ENCODE measurements at regions not wholly inside any gene's neighbourhood (a gene's known extent, or its start where the extent isn't known, plus 50 kb on each side); places are given as distances from the start of the nearest gene placed in this dataset.

DNA sequence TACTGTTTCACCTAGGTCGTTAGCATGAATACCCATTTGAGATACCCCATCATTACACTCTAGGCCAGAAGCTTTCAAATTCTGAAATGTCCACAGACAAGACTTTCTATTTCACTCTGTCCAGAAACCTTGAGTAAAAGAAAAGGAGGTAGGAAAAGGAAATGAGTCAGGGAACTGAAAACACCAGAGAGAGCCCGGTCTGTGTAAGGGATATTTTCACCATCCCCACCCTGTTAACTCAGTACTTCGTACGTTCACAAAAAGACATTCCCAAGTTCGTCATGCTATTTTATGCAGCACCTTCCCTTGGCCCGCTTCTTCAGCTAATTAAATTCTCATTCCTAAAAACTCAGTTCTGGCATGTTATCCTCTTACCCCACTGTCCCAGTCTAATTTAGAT is 89.4 kb upstream of the SOX2 start:
- H3K27ac ChIP-seq (ENCODE audit: low read length): no peak overlapping the region
- intact Hi-C loops (cut with micrococcal nuclease): no loop called here

GRCh38 chr3:181619897-181620296 is 91.8 kb upstream of the SOX2 start:
- Histone ChIP-seq H4K20me1 (ENCODE audit: low read length) (no peaks in the 10 kb centered on the region), H3K4me3 (ENCODE audit: low read length) (no peak overlapping the region), H3K4me1 (ENCODE audit: insufficient read depth, low read length) (peaks cover 18% of the 10 kb centered on the region), H3K27me3 (ENCODE audit: low read length) (peaks cover 24% of the 10 kb centered on the region), H3K79me2 (ENCODE audit: low read length) (no peaks in the 10 kb centered on the region), H2AFZ (ENCODE audit: low read length) (no peak overlapping the region), H3K4me2 (ENCODE audit: low read length) (no peak overlapping the region), H3F3A (ENCODE audit: low read length, unreplicated experiment) (no peaks in the 10 kb centered on the region), H3K9me2 (replicated peaks; ENCODE audit: low read length) (no peaks in the 10 kb centered on the region), H3K9me3 (ENCODE audit: low read length) (no peaks in the 10 kb centered on the region), H3K27ac (ENCODE audit: low read length) (no peak overlapping the region), H3K36me3 (ENCODE audit: low read depth, low read length) (no peaks in the 10 kb centered on the region), H3K9ac (ENCODE audit: low read length) (no peak overlapping the region)
- intact Hi-C loops (cut with micrococcal nuclease): no loop called here
- ChIA-PET CTCF (no interaction called here), POLR2A (ENCODE audit: unreplicated experiment) (no interaction called here)
- no peak for DNase-seq
- TF ChIP-seq EZH2phosphoT487 (IDR thresholded peaks at IDR 0.05; ENCODE audit: borderline replicate concordance, low read length) (no peak), EZH2 (IDR thresholded peaks at IDR 0.05; ENCODE audit: low read length, unreplicated experiment) (no peak)
- TF ChIP-seq, protein P1, sequence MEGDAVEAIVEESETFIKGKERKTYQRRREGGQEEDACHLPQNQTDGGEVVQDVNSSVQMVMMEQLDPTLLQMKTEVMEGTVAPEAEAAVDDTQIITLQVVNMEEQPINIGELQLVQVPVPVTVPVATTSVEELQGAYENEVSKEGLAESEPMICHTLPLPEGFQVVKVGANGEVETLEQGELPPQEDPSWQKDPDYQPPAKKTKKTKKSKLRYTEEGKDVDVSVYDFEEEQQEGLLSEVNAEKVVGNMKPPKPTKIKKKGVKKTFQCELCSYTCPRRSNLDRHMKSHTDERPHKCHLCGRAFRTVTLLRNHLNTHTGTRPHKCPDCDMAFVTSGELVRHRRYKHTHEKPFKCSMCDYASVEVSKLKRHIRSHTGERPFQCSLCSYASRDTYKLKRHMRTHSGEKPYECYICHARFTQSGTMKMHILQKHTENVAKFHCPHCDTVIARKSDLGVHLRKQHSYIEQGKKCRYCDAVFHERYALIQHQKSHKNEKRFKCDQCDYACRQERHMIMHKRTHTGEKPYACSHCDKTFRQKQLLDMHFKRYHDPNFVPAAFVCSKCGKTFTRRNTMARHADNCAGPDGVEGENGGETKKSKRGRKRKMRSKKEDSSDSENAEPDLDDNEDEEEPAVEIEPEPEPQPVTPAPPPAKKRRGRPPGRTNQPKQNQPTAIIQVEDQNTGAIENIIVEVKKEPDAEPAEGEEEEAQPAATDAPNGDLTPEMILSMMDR (conservative IDR thresholded peaks at IDR 0.05; ENCODE audit: low read depth, low read length): no peak
- BruUV-seq (replicated peaks): no TSS peak
- no peak for ATAC-seq

More for the DNA sequence above, 89.4 kb upstream of the SOX2 start:
- no peaks in the 10 kb centered on the region for H3K9me3 ChIP-seq (ENCODE audit: low read length)
- H3K79me2 ChIP-seq (ENCODE audit: low read length): no peaks in the 10 kb centered on the region
- no peaks in the 10 kb centered on the region for H4K20me1 ChIP-seq (ENCODE audit: low read length)
- peaks cover 15% of the 10 kb centered on the region for H3K27me3 ChIP-seq (ENCODE audit: low read length)
- peak overlapping the region; percentile 33 for H3K4me2 ChIP-seq (ENCODE audit: low read length)
- DNase-seq (peak; percentile 54), ATAC-seq (peak; percentile 62)
- no peak overlapping the region for H2AFZ ChIP-seq (ENCODE audit: low read length)
- H3K9ac ChIP-seq (ENCODE audit: low read length): no peak overlapping the region
- H3F3A ChIP-seq (ENCODE audit: low read length, unreplicated experiment): no peaks in the 10 kb centered on the region
- ChIA-PET POLR2A (ENCODE audit: unreplicated experiment) (no interaction called here), CTCF (no interaction called here)
- H3K36me3 ChIP-seq (ENCODE audit: low read depth, low read length): no peaks in the 10 kb centered on the region
- peak overlapping the region; percentile 3; the same call in 1 of the 2 replicates for H3K4me3 ChIP-seq (ENCODE audit: low read length)
- H3K4me1 ChIP-seq (ENCODE audit: insufficient read depth, low read length): peaks cover 19% of the 10 kb centered on the region
- no peaks in the 10 kb centered on the region for H3K9me2 ChIP-seq (replicated peaks; ENCODE audit: low read length)
- no TSS peak for BruUV-seq (replicated peaks)
- TF ChIP-seq EZH2phosphoT487 (IDR thresholded peaks at IDR 0.05; ENCODE audit: borderline replicate concordance, low read length): no peak
- TF ChIP-seq EZH2 (IDR thresholded peaks at IDR 0.05; ENCODE audit: low read length, unreplicated experiment): no peak
- TF ChIP-seq, protein P1 (conservative IDR thresholded peaks at IDR 0.05; ENCODE audit: low read depth, low read length): no peak

- Histone ChIP-seq H3K4me1 (ENCODE audit: insufficient read depth, low read length) (peaks cover 5% of the 10 kb centered on the region; the same call in 1 of the 2 replicates), H3K27ac (ENCODE audit: low read length) (no peak overlapping the region), H3K79me2 (ENCODE audit: low read length) (no peaks in the 10 kb centered on the region), H3K9me2 (replicated peaks; ENCODE audit: low read length) (no peaks in the 10 kb centered on the region), H3K9me3 (ENCODE audit: low read length) (no peaks in the 10 kb centered on the region), H3F3A (ENCODE audit: low read length, unreplicated experiment) (no peaks in the 10 kb centered on the region), H3K9ac (ENCODE audit: low read length) (no peak overlapping the region), H3K4me3 (ENCODE audit: low read length) (no peak overlapping the region), H3K4me2 (ENCODE audit: low read length) (no peak overlapping the region), H3K27me3 (ENCODE audit: low read length) (peaks cover 30% of the 10 kb centered on the region), H4K20me1 (ENCODE audit: low read length) (no peaks in the 10 kb centered on the region), H3K36me3 (ENCODE audit: low read depth, low read length) (no peaks in the 10 kb centered on the region), H2AFZ (ENCODE audit: low read length) (no peak overlapping the region)
- DNase-seq (no peak), ATAC-seq (no peak)
- intact Hi-C loops (cut with micrococcal nuclease): no loop called here
- POLR2A ChIA-PET (ENCODE audit: unreplicated experiment): no interaction called here
- CTCF ChIA-PET: no interaction called here
- BruUV-seq (replicated peaks): no TSS peak
- no peak for TF ChIP-seq EZH2 (IDR thresholded peaks at IDR 0.05; ENCODE audit: low read length, unreplicated experiment)
- no peak for TF ChIP-seq EZH2phosphoT487 (IDR thresholded peaks at IDR 0.05; ENCODE audit: borderline replicate concordance, low read length)
- TF ChIP-seq, protein P1 (conservative IDR thresholded peaks at IDR 0.05; ENCODE audit: low read depth, low read length): no peak
Observed at GRCh38 chr3:181618260-181618659, 93.5 kb upstream of the SOX2 start.
